ENCODE measurements at regions not wholly inside any gene's neighbourhood (a gene's known extent, or its start where the extent isn't known, plus 50 kb on each side); places are given as distances from the start of the nearest gene placed in this dataset.
"Not testable (repeated sequence)": the region's sequence is repeated elsewhere in the genome, so short reads cannot be mapped to it uniquely, and the experiment has no call there.

DNA sequence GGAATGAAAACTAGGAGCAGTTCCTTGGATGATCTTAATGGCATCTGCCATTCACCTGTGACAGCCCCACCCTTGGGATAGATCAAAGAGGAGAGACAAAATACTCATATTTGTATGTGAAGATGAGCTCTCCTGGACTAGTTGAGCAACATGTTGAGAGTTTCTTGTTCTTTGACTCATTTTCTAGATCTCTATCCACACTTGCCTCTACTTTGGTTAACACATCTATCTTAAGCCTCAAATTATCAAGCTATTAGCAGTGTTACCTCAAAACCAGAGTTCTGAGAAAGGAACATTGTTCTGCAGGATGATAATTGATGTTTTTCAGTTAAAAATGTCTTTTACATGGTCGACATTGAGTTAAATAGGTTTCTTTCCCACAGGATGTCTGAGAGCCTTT is 94.2 kb upstream of the TEX13D start:
- DNase-seq = no peak

DNA sequence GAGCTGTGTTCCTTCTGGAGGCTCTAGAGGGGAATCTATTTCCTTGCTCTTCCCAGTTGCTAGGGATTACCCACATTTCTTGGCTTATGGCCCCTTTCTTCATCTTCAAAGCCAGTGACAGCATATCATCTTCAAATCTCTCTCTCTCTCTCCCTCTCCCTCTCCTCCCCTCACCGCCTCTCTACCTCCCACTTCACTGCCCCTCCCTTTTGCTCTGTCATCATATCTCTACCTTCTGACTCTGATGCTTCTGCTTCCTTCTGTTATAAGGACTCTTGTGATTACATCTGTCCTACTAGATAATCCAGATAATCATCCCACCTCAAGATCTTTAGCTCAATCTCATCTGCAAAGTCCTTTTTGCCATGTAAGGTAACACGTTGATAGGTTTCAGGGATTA is 93.1 kb upstream of the TEX13D start:
- DNase-seq = no peak

GRCh38 chrX:124239911-124240310 is 92.5 kb upstream of the TEX13D start:
- no peak for DNase-seq

- no peak for DNase-seq
These were observed 92.0 kb upstream of the TEX13D start for GRCh38 chrX:124240422-124240821.

DNA sequence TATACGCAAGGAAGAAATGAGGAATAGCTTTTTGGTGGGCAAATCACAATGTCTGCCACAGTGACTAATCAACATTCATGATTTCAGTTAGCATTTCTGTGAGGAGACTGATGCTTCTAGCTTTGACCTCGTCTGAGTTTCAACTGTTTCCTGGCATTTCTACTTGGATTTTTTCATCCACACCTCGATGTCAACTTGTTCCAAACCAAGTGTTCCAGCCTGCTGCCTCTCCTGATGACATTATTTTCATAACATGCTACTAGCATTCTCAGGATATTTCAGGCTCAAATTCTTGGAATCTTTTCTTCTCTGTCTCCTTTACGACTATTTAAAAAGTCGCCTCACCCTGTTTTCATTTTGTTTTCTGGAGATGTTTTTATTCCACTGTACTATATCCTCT is 90.3 kb upstream of the TEX13D start:
- no peak for DNase-seq

DNA sequence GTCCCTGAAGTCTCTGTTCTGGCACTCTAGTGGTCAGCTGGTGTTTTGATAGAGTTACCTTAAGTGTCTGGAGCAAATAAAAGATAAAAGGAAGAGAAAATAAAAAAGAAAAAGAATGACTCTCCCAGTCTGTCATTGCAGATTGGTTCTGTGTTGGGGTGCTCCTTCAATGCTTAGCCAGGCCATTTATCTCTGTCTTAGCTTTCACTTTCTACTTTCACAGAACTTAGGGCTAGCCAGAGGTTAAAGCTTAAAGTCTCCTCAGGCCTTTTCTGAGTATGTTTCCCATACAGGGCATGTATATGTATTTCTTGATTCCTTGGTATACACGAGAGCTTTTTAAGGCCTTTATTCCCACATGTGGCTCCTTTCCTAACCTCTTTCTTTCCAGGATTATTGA is 83.1 kb upstream of the TEX13D start:
- no peak for DNase-seq

GRCh38 chrX:124250835-124251437 is 81.5 kb upstream of the TEX13D start:
- DNase-seq = no peak

DNA sequence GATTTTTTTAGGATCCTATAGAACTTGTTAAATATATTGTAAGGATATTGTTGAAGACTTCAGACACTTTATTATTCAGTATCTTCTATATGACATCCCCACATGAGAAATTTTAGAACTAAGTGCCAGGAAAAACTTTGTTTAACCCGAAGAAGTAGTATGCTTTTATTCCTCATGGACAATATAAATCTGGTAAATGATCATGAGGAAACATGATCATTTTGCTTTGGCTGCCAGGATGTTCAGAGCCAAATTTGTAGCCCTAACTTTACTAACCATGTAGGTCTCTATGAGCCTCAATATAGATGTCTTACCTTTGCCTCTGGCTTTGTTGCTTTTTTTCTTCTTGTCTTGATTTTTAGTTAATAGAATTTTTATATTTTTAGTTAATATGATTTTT is 77.8 kb upstream of the TEX13D start:
- no peak for DNase-seq

- peak; percentile 48 for DNase-seq
These were observed 76.2 kb upstream of the TEX13D start for GRCh38 chrX:124256216-124256615.

- no peak for DNase-seq
These were observed 75.7 kb upstream of the TEX13D start for GRCh38 chrX:124256629-124257380.

DNA sequence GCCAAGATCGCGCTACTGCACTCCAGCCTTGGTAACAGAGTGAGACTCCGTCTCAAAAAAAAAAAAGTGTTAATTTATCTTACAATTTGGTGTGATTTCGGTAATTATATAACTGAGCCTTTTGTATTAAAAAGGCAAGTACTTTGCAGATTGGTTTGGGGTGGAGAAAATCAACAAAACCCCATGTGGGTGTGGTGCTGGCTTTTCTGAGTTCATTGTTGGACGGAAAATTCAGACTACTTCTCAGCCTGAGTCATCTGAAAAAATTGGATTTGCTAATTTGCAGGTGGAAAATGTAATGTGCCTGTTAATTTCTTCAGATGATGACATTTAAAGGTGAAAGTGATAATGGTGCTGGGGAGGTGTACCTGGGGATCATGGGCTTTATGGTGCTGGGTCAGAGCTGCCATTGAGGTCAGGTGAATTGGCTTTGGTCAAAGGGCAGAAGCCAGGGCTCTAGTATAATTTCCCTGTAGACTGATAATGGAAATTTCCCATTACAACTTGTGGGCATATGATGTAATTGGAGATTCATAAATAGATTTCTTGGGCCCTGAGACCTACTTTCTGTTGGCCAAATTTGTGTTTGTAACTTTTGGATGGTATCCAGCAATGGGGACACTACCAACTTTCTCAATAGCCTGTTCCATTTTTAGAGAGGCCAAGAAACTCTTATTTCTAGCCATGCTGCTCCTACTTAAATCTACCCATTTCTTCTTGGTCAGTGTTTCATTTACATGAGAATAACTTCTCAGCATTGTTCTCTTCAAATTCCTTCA is 74.3 kb upstream of the TEX13D start:
- no peak for DNase-seq

DNA sequence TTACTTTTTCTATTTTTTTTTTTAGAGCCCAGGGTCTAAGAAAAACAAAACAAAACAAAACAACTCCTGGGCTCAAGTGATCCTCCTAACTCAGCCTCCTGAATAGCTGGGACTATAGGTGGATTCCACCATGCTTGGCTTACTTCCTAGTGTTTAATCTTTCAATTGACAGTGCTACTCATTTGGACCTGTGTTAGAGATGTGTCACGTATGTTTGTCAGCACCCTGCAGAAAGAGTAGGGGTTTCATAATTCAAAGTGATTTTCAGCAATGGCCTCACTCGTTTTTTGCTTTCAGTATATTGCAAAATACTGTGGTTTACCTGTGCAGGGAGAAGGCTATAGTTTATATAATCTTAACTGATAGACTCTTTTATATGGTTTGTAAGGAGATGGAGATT is 71.6 kb upstream of the TEX13D start:
- DNase-seq = no peak

- no peak for DNase-seq
These were observed 68.7 kb upstream of the TEX13D start for GRCh38 chrX:124263743-124264142.

DNA sequence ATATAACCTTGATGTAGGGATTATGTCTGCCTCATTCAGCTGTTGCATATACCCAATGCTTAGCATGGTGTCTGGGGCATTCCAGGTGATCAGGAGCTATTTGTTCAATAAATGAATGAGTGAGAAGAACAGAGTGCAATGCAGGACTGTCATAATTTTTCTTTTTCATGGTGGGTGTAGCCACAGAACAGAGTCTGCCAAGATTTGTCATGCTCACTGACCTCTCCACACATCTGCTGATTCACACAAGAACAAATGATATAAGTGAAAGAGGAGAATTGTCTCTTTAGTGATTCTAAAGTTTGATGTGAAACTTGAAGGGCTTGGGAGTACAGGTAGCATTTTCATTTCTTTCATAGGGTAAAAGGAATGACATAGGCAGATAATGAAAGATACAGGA is 64.4 kb upstream of the TEX13D start:
- no peak for DNase-seq

DNA sequence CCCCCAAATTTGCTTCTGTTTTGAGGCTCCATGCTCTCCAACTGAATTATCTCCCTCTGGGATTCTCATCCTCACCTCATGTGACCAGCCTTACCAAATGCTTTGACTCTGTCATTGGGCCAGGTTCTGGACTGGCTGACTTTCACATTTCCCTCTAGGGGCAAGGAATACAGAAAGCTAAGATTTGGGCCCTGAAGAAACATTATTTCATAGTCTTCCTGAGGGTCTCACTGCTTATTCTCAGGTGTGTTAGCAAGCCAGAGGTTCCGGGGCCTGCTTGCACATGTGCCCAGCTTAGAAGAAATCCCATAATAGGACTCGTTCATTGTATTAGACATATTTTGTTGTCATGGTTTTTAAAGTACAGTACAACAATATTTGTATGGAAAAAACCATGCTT is 62.6 kb upstream of the TEX13D start:
- no peak for DNase-seq

GRCh38 chrX:124271599-124271998 is 60.9 kb upstream of the TEX13D start:
- DNase-seq = not testable (repeated sequence)

DNA sequence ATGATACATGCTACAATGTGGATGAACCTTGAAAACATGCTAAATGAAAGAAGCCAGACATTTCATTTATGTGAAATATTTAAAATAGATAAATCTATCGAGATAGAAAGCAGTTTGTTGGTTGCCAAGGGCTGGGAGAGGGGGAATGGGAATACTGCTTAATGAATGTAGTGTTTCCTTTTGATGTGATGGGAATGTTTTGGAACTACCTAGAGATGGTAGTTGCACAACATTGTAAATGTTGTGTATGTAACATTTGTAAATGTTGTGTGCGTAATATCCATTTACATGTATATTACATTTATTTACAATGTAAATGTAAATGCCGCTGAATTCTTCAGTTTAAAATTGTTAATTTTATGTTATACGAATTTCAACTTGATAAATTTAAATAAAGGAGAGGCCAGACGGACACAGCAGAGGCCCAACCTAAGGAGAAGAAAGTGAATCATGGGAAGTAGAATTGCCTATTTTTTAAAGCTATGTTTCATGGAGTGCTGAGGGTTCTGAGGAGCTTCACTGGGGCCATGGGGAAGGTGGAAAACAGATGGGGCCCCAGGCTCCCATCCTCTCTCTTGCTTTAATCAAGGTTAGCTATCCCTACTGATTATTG is 60.0 kb upstream of the TEX13D start:
- DNase-seq = no peak

- DNase-seq = no peak
These were observed 57.9 kb upstream of the TEX13D start for GRCh38 chrX:124274438-124275181.

GRCh38 chrX:124275182-124275894 is 57.1 kb upstream of the TEX13D start:
- DNase-seq = no peak

- no peak for DNase-seq
These were observed 52.1 kb upstream of the TEX13D start for GRCh38 chrX:124280294-124280902.

- DNase-seq = no peak
These were observed 49.9 kb upstream of the TEX13D start for GRCh38 chrX:124282580-124282979.
